Body of pancreas (tissue), 4 donors: ENCODE measurements at regions not wholly inside any gene's neighbourhood (a gene's known extent, or its start where the extent isn't known, plus 50 kb on each side); places are given as distances from the start of the nearest gene placed in this dataset.

Experiments
- ATAC-seq: fragments of 150-250 bp; one replicate; pipeline ENCODE4 v1.9.1; 2016
- DNase-seq, 4 donors: peaks; one replicate each; pipeline ENCODE4 v3.0.0-alpha.2; 2019
- H3K27ac ChIP-seq, 4 donors: fragments of 200-600 bp; sonication (generic); 1 replicate in 3 of 4; 2 replicates in 1 of 4; pipeline versions ENCODE4 v1.5.1 to v1.6.1; 2016 to 2019; ENCODE audit warnings: mild to moderate bottlenecking in 1 of 4, mixed read lengths in 1 of 4, moderate library complexity in 1 of 4
- H3K27me3 ChIP-seq, 2 donors: fragments of 200-600 bp; sonication (generic); one replicate each; pipeline ENCODE4 v1.6.0; 2016; ENCODE audit warnings: mild to moderate bottlenecking in 1 of 2
- H3K36me3 ChIP-seq, 2 donors: fragments of 200-600 bp; sonication (generic); replicated peaks in 1 of 2; 2 replicates each; pipeline ENCODE4 v1.5.1; 2016; ENCODE audit warnings: low read depth in 2 of 2; ENCODE audit not compliant: insufficient read depth in 1 of 2
- H3K4me1 ChIP-seq: fragments of 200-600 bp; sonication (generic); one replicate; pipeline ENCODE4 v1.6.0; 2016
- H3K4me3 ChIP-seq, 2 donors: fragments of 200-600 bp; sonication (generic); 1 replicate in 1 of 2; 2 replicates in 1 of 2; pipeline ENCODE4 v1.5.1; 2016 to 2019
- H3K9me3 ChIP-seq, 3 donors: fragments of 200-600 bp; sonication (generic); 1 replicate in 2 of 3; 2 replicates in 1 of 3; pipeline ENCODE4 v1.5.1; 2016
- CTCF ChIP-seq, 7 experiments: fragments of 450-650 bp in 4 of 7; fragments of 200-600 bp in 3 of 7; sonication (generic) in 3 of 7; IDR thresholded peaks; one replicate each; pipeline ENCODE4 v1.5.1; 2016 to 2019; ENCODE audit warnings: antibody characterized with exemption in 7 of 7
- POLR2A ChIP-seq, 3 donors: fragments of 450-650 bp; IDR thresholded peaks; one replicate each; pipeline ENCODE4 v1.6.1; 2016; ENCODE audit warnings: antibody characterized with exemption in 3 of 3, mild to moderate bottlenecking in 2 of 3
- WGBS, 2 donors: methylation state at CpG; one replicate each; pipeline ENCODE4 v1.1.5; 2017; 5-methylcytosine and 5-hydroxymethylcytosine counted together
- intact Hi-C: fragments of 100-400 bp; cut with DNase I; formaldehyde crosslinking; loops from one replicate; pipeline ENCODE4 v1.15.1; 2023

GRCh38 chr1:106207185-106207584 is 849.3 kb upstream of the PRMT6 start:
- ATAC-seq = no peak
- Histone ChIP-seq H3K36me3 (no peaks in the 10 kb centered on the region), H3K9me3 (no peaks in the 10 kb centered on the region), H3K4me3 (no peak overlapping the region), H3K4me1 (no peaks in the 10 kb centered on the region), H3K27ac (no peak overlapping the region), H3K27me3 (no peaks in the 10 kb centered on the region)
- DNase-seq = no peak
- intact Hi-C loops = no loop called here
- 42 to 63% methylated on average over 1 of the region's 1 CpG for WGBS, 2 donors
- TF ChIP-seq POLR2A (IDR thresholded peaks at IDR 0.05) (no peak), CTCF (IDR thresholded peaks at IDR 0.05) (no peak)

GRCh38 chr1:106217765-106218164 is 838.7 kb upstream of the PRMT6 start:
- Histone ChIP-seq H3K9me3 (no peaks in the 10 kb centered on the region), H3K27ac (no peak overlapping the region), H3K4me3 (no peak overlapping the region), H3K36me3 (no peaks in the 10 kb centered on the region), H3K27me3 (no peaks in the 10 kb centered on the region), H3K4me1 (no peaks in the 10 kb centered on the region)
- no peak for DNase-seq
- intact Hi-C loops = no loop called here
- no peak for TF ChIP-seq POLR2A (IDR thresholded peaks at IDR 0.05)
- TF ChIP-seq CTCF (IDR thresholded peaks at IDR 0.05) = no peak
- no peak for ATAC-seq
- WGBS, 2 donors = 44% methylated on average over 2 of the region's 2 CpGs

GRCh38 chr1:106222403-106222802 is 834.1 kb upstream of the PRMT6 start:
- no peaks in the 10 kb centered on the region for H3K9me3 ChIP-seq
- no peak overlapping the region for H3K27ac ChIP-seq
- no peaks in the 10 kb centered on the region for H3K36me3 ChIP-seq
- DNase-seq (no peak), ATAC-seq (no peak)
- H3K27me3 ChIP-seq = no peaks in the 10 kb centered on the region
- intact Hi-C loops = no loop called here
- no peaks in the 10 kb centered on the region for H3K4me1 ChIP-seq
- H3K4me3 ChIP-seq = no peak overlapping the region
- 48 to 52% methylated on average over 4 of the region's 4 CpGs for WGBS, 2 donors
- TF ChIP-seq CTCF (IDR thresholded peaks at IDR 0.05) (no peak), POLR2A (IDR thresholded peaks at IDR 0.05) (no peak)

- WGBS, 2 donors = 44 to 49% methylated on average over 1 of the region's 1 CpG
- ATAC-seq = no peak
- Histone ChIP-seq H3K27ac (no peak overlapping the region), H3K9me3 (no peaks in the 10 kb centered on the region), H3K4me3 (no peak overlapping the region), H3K36me3 (no peaks in the 10 kb centered on the region), H3K4me1 (no peaks in the 10 kb centered on the region), H3K27me3 (no peaks in the 10 kb centered on the region)
- intact Hi-C loops = no loop called here
- TF ChIP-seq CTCF (IDR thresholded peaks at IDR 0.05) (no peak), POLR2A (IDR thresholded peaks at IDR 0.05) (no peak)
- DNase-seq = no peak
These were observed 833.3 kb upstream of the PRMT6 start for GRCh38 chr1:106223213-106223612.

- Histone ChIP-seq H3K36me3 (no peaks in the 10 kb centered on the region), H3K4me3 (no peak overlapping the region), H3K9me3 (no peaks in the 10 kb centered on the region), H3K4me1 (no peaks in the 10 kb centered on the region), H3K27me3 (no peaks in the 10 kb centered on the region), H3K27ac (no peak overlapping the region)
- TF ChIP-seq POLR2A (IDR thresholded peaks at IDR 0.05) (no peak), CTCF (IDR thresholded peaks at IDR 0.05) (no peak)
- intact Hi-C loops = no loop called here
- DNase-seq = no peak
- no peak for ATAC-seq
- WGBS, 2 donors = 29 to 41% methylated on average over 1 of the region's 1 CpG
These were observed 832.0 kb upstream of the PRMT6 start for GRCh38 chr1:106224426-106224825.
